Tibial artery (tissue), 4 donors: ENCODE measurements at regions not wholly inside any gene's neighbourhood (a gene's known extent, or its start where the extent isn't known, plus 50 kb on each side); places are given as distances from the start of the nearest gene placed in this dataset.
"Not testable (repeated sequence)": the region's sequence is repeated elsewhere in the genome, so short reads cannot be mapped to it uniquely, and the experiment has no call there.

Experiments used
- DNase-seq, 2 donors: peaks; one replicate each; pipeline ENCODE4 v3.0.0-alpha.2; 2019
- H3K27ac ChIP-seq, 2 donors: fragments of 200-600 bp; sonication (generic) in 1 of 2; 1 replicate in 1 of 2; 2 replicates in 1 of 2; pipeline ENCODE4 v1.5.1; 2018 to 2019; ENCODE audit warnings: mild to moderate bottlenecking in 1 of 2
- H3K27me3 ChIP-seq, 2 donors: fragments of 200-600 bp; sonication (generic) in 1 of 2; one replicate each; pipeline versions ENCODE4 v1.5.1 to v1.6.0; 2016 to 2019
- H3K36me3 ChIP-seq, 3 donors: fragments of 200-600 bp; sonication (generic) in 2 of 3; one replicate each; pipeline ENCODE4 v1.5.1; 2016 to 2019; ENCODE audit warnings: mild to moderate bottlenecking in 2 of 3
- H3K4me1 ChIP-seq, 4 donors: fragments of 200-600 bp; sonication (generic) in 2 of 4; 1 replicate in 3 of 4; 2 replicates in 1 of 4; pipeline ENCODE4 v1.5.1; 2016 to 2019
- H3K4me3 ChIP-seq, 2 donors: fragments of 200-600 bp; sonication (generic) in 1 of 2; 1 replicate in 1 of 2; 2 replicates in 1 of 2; pipeline ENCODE4 v1.5.1; 2018 to 2019; ENCODE audit warnings: mild to moderate bottlenecking in 2 of 2
- H3K9me3 ChIP-seq, 3 donors: fragments of 200-600 bp; sonication (generic) in 1 of 3; one replicate each; pipeline ENCODE4 v1.5.1; 2016 to 2019
- intact Hi-C: fragments of 100-400 bp; cut with DNase I; formaldehyde crosslinking; loops from one replicate; pipeline ENCODE4 v1.15.0; 2023; ENCODE audit warnings: low total_unique reads

DNA sequence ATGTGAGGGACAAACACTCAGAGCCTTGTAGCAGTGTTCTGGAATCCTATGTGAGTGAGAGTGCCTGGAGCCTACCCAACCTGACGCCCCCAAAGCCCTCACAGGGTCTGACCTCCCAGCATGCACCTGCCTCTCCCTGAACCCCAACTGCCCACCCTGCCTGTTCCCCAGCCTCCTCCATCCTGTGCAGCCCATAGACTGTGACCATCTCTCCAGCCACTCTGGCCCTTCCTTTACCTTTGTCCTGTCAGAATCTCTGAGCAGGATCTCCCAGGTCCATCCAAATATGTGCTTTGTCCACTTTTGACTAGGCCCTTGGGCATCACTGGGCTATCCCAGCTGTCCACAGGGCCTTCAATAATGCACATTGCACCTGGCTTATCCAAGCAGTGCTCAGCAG lies 1159.8 kb upstream of the TPTE start:
- H3K4me1 ChIP-seq, H3K27me3 ChIP-seq, H3K4me3 ChIP-seq, H3K36me3 ChIP-seq, intact Hi-C loops, H3K27ac ChIP-seq, H3K9me3 ChIP-seq: not testable (repeated sequence)
- peak in 1 of 2 donors; percentile 64 for DNase-seq

DNA sequence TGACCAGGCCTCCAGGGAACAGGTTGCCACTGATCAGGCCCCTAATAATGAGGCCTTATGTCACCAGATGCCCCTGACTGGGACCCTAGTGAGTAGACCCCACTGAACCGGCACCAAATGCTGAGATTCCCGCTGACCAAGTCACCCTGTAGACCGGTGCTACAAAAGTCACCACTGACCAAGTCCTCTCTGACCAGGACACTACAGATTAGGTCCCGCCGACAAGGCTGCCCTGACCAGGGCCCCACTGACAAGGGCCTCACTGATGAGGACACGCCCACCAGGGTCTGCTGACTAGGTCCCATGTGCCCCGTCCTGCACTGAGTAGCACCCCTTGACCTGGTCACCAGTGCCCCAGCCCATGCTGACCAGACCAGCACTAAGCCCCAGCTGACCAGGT lies 1159.1 kb upstream of the TPTE start:
- intact Hi-C loops, H3K4me1 ChIP-seq, H3K27ac ChIP-seq, H3K36me3 ChIP-seq, H3K4me3 ChIP-seq, H3K27me3 ChIP-seq, H3K9me3 ChIP-seq: not testable (repeated sequence)
- DNase-seq = peak in 1 of 2 donors; percentile 66

DNA sequence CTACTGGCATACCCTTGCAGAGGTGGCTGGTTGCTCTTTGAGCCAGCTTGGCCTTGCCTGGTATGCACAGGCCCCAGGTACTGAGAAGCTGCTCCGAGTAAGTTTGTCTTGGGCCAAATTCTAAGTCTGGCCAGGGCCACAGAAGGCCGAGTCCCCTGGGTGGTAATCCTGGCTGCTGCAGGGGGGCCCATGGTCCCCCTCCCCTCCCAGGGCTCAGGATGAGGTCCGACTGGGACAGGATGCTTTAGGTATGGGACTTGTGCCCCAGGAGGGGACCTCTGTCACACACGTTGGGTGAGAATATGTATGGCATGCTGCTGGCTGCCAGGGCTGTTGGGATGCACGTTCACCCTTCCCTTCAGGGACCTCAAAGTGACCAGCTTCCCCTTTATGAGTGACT lies 1155.6 kb upstream of the TPTE start:
- H3K4me1 ChIP-seq, DNase-seq, H3K27ac ChIP-seq, H3K27me3 ChIP-seq, H3K4me3 ChIP-seq, intact Hi-C loops, H3K36me3 ChIP-seq, H3K9me3 ChIP-seq: not testable (repeated sequence)

DNA sequence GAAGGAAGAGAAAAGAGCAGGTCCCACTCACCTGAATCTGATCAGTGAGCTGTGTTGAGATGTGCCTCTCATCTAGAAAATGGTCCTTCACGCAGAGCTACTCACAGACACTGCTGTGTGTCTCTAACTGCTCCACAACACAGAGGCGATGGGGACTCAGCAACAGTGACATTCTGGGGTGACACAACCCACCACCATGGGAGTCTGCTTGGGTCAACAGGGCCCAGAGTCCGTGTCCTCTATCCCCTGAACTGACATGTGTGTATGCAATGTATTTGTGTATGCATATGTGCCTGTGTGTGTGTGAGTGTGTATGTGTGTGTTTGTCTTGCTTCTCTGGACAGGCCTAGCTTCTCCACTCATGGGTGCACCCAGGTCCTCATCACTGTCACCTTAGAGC lies 1154.8 kb upstream of the TPTE start:
- H3K4me1 ChIP-seq, H3K27ac ChIP-seq, H3K27me3 ChIP-seq, H3K4me3 ChIP-seq, intact Hi-C loops, DNase-seq, H3K36me3 ChIP-seq, H3K9me3 ChIP-seq: not testable (repeated sequence)
